WTC11 (cell line): ENCODE measurements at regions not wholly inside any gene's neighbourhood (a gene's known extent, or its start where the extent isn't known, plus 50 kb on each side); places are given as distances from the start of the nearest gene placed in this dataset.

Experiments
- ATAC-seq: fragments of 200-7000 bp; cut with Tn5 transposase; 2 replicates; pipeline ENCODE4 v1.10.0; 2021; ENCODE audit warnings: mild to moderate bottlenecking, moderate library complexity
- CTCF ChIA-PET: fragments of 300-600 bp; sonication (Branson Sonifier 250); formaldehyde crosslinking; loops from one replicate; lab custom pipeline; 2021; ENCODE audit warnings: antibody characterized with exemption; lab: Charles Lee
- POLR2A ChIA-PET: fragments of 350-600 bp; sonication (Branson Sonifier 250); formaldehyde crosslinking; loops from one replicate; lab custom pipeline; 2021; ENCODE audit warnings: antibody characterized with exemption; lab: Charles Lee
- DNase-seq: peaks from one replicate; pipeline ENCODE4 v3.0.0; 2021; ENCODE audit warnings: low spot score
- H3K27ac Mint-ChIP-seq: 2 replicates; pipeline ENCODE4 v1.8.0; 2021; ENCODE audit warnings: mixed read lengths
- H3K27me3 Mint-ChIP-seq: 2 replicates; pipeline ENCODE4 v1.8.0; 2021; ENCODE audit warnings: low read depth, mild to moderate bottlenecking, moderate library complexity, mixed read lengths
- H3K36me3 Mint-ChIP-seq: 2 replicates; pipeline ENCODE4 v1.8.0; 2021; ENCODE audit warnings: mixed read lengths
- H3K4me1 Mint-ChIP-seq: 2 replicates; pipeline ENCODE4 v1.8.0; 2022; ENCODE audit warnings: mixed read lengths
- H3K4me3 Mint-ChIP-seq: 2 replicates; pipeline ENCODE4 v1.8.0; 2021; ENCODE audit warnings: mild to moderate bottlenecking, moderate library complexity, mixed read lengths
- H3K9me3 Mint-ChIP-seq: 2 replicates; pipeline ENCODE4 v1.8.0; 2021; ENCODE audit warnings: mixed read lengths
- ATF3 ChIP-seq: sonication (generic); formaldehyde crosslinking; conservative IDR thresholded peaks from 2 replicates; pipeline ENCODE4 v1.8.1; 2022; ENCODE audit warnings: mild to moderate bottlenecking, missing genetic modification reagents
- E2F4 ChIP-seq: sonication (generic); formaldehyde crosslinking; IDR thresholded peaks from 2 replicates; pipeline ENCODE4 v1.8.1; 2022; ENCODE audit warnings: low read depth, mild to moderate bottlenecking, moderate library complexity, missing genetic modification reagents, borderline replicate concordance
- ETV6 ChIP-seq: sonication (generic); formaldehyde crosslinking; IDR thresholded peaks from 2 replicates; pipeline ENCODE4 v1.8.1; 2022; ENCODE audit warnings: mild to moderate bottlenecking, missing genetic modification reagents
- FOXJ3 ChIP-seq: sonication (generic); formaldehyde crosslinking; IDR thresholded peaks from 2 replicates; pipeline ENCODE4 v1.9.0; 2021; ENCODE audit warnings: missing genetic modification reagents, mild to moderate bottlenecking, borderline replicate concordance
- GABPB1 ChIP-seq: sonication (generic); formaldehyde crosslinking; IDR thresholded peaks from 2 replicates; pipeline ENCODE4 v1.8.1; 2023; ENCODE audit warnings: mild to moderate bottlenecking, missing genetic modification reagents
- GRHL2 ChIP-seq: fragments of 250-450 bp; sonication (Bioruptor Pico); IDR thresholded peaks from 2 replicates; pipeline ENCODE4 v1.8.0; 2022; ENCODE audit warnings: mild to moderate bottlenecking, moderate library complexity; ENCODE audit not compliant: insufficient replicate concordance, severe bottlenecking
- IRF1 ChIP-seq: sonication (generic); formaldehyde crosslinking; IDR thresholded peaks from 2 replicates; pipeline ENCODE4 v1.8.0; 2023; ENCODE audit warnings: missing genetic modification reagents
- MYBL2 ChIP-seq: sonication (generic); formaldehyde crosslinking; IDR thresholded peaks from 2 replicates; pipeline ENCODE4 v1.8.1; 2023; ENCODE audit warnings: mild to moderate bottlenecking, moderate library complexity, missing genetic modification reagents
- NFYB ChIP-seq: sonication (generic); formaldehyde crosslinking; conservative IDR thresholded peaks from 2 replicates; pipeline ENCODE4 v1.8.0; 2022; ENCODE audit warnings: low read depth, missing genetic modification reagents
- NR2C2 ChIP-seq: sonication (generic); formaldehyde crosslinking; IDR thresholded peaks from 2 replicates; pipeline ENCODE4 v1.8.0; 2022; ENCODE audit warnings: mild to moderate bottlenecking, missing genetic modification reagents
- NR3C1 ChIP-seq: sonication (generic); formaldehyde crosslinking; conservative IDR thresholded peaks from 2 replicates; pipeline ENCODE4 v1.8.1; 2023; ENCODE audit warnings: low read depth, mild to moderate bottlenecking, missing genetic modification reagents
- TEAD1 ChIP-seq: sonication (generic); formaldehyde crosslinking; IDR thresholded peaks from 2 replicates; pipeline ENCODE4 v1.8.0; 2022; ENCODE audit warnings: mild to moderate bottlenecking, missing genetic modification reagents
- ZNF121 ChIP-seq: sonication (generic); formaldehyde crosslinking; IDR thresholded peaks from 2 replicates; pipeline ENCODE4 v1.8.0; 2023; ENCODE audit warnings: missing genetic modification reagents
- ZNF671 ChIP-seq: fragments of 250-450 bp; sonication (Bioruptor Pico); IDR thresholded peaks from 2 replicates; pipeline ENCODE4 v1.8.0; 2021; ENCODE audit warnings: mild to moderate bottlenecking
- TF ChIP-seq, protein P1 (sequence below): sonication (generic); formaldehyde crosslinking; IDR thresholded peaks from 2 replicates; pipeline ENCODE4 v1.8.1; 2022; ENCODE audit warnings: missing genetic modification reagents, borderline replicate concordance
- TF ChIP-seq, protein P2 (sequence below): sonication (generic); formaldehyde crosslinking; IDR thresholded peaks from 2 replicates; pipeline ENCODE4 v1.8.0; 2022; ENCODE audit warnings: mild to moderate bottlenecking, missing genetic modification reagents
- TF ChIP-seq, protein P3 (sequence below): sonication (generic); formaldehyde crosslinking; IDR thresholded peaks from 2 replicates; pipeline ENCODE4 v1.8.1; 2023; ENCODE audit warnings: mild to moderate bottlenecking, moderate library complexity, missing genetic modification reagents
- TF ChIP-seq, protein P4 (sequence below): sonication (generic); formaldehyde crosslinking; IDR thresholded peaks from 2 replicates; pipeline ENCODE4 v1.8.1; 2022; ENCODE audit warnings: mild to moderate bottlenecking, missing genetic modification reagents, moderate library complexity, borderline replicate concordance

DNA sequence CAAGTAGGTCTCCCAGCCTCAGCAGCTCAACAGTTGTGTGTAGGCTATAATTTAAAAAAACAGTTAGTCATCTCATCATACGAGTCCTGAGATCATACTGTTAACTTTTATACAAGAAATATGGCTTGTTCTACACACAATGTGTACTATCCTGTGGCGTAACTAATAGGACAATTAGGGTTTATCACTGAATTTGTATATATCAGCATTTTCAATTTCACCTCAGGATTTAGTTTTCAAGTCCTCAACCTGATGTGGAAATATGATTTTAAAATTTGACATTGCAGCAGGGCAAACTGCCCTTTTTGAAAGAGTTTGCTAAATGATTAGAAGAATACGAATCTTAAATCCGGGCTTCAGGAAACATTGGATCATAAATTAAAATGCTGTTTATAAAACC lies 237.2 kb upstream of the CTBP2 start (continued):
- TF ChIP-seq, protein P1, sequence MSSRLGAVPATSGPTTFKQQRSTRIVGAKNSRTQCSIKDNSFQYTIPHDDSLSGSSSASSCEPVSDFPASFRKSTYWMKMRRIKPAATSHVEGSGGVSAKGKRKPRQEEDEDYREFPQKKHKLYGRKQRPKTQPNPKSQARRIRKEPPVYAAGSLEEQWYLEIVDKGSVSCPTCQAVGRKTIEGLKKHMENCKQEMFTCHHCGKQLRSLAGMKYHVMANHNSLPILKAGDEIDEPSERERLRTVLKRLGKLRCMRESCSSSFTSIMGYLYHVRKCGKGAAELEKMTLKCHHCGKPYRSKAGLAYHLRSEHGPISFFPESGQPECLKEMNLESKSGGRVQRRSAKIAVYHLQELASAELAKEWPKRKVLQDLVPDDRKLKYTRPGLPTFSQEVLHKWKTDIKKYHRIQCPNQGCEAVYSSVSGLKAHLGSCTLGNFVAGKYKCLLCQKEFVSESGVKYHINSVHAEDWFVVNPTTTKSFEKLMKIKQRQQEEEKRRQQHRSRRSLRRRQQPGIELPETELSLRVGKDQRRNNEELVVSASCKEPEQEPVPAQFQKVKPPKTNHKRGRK, result no peak
- TF ChIP-seq NR3C1 (no peak), GABPB1 (no peak), IRF1 (CRISPR knock-in tag) (no peak), ZNF671 (CRISPR knock-in tag) (no peak), NFYB (CRISPR knock-in tag) (no peak), NR2C2 (CRISPR knock-in tag) (no peak)
- TF ChIP-seq, protein P2, sequence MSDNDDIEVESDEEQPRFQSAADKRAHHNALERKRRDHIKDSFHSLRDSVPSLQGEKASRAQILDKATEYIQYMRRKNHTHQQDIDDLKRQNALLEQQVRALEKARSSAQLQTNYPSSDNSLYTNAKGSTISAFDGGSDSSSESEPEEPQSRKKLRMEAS, result no peak
- TF ChIP-seq, all 79 proteins: peak for 0

- ChIA-PET CTCF (interaction anchor here (1.4 kb wide), 1 partner anchor 26 kb away, joined by 4 read pairs; no protein-coding TSS in a partner anchor), POLR2A (no interaction called here)
- no peak for ATAC-seq
- Mint-ChIP-seq H3K4me1 (peaks cover 4% of the 10 kb centered on the region), H3K9me3 (peaks cover 13% of the 10 kb centered on the region), H3K27me3 (no peaks in the 10 kb centered on the region), H3K36me3 (no peaks in the 10 kb centered on the region), H3K27ac (no peak overlapping the region), H3K4me3 (no peak overlapping the region)
- no peak for DNase-seq
- no peak for TF ChIP-seq ATF3
- TF ChIP-seq, protein P3, sequence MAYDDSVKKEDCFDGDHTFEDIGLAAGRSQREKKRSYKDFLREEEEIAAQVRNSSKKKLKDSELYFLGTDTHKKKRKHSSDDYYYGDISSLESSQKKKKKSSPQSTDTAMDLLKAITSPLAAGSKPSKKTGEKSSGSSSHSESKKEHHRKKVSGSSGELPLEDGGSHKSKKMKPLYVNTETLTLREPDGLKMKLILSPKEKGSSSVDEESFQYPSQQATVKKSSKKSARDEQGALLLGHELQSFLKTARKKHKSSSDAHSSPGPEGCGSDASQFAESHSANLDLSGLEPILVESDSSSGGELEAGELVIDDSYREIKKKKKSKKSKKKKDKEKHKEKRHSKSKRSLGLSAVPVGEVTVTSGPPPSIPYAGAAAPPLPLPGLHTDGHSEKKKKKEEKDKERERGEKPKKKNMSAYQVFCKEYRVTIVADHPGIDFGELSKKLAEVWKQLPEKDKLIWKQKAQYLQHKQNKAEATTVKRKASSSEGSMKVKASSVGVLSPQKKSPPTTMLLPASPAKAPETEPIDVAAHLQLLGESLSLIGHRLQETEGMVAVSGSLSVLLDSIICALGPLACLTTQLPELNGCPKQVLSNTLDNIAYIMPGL (CRISPR knock-in tag), result no peak
- TF ChIP-seq NR2C2 (CRISPR knock-in tag), result no peak
- TF ChIP-seq, protein P4, sequence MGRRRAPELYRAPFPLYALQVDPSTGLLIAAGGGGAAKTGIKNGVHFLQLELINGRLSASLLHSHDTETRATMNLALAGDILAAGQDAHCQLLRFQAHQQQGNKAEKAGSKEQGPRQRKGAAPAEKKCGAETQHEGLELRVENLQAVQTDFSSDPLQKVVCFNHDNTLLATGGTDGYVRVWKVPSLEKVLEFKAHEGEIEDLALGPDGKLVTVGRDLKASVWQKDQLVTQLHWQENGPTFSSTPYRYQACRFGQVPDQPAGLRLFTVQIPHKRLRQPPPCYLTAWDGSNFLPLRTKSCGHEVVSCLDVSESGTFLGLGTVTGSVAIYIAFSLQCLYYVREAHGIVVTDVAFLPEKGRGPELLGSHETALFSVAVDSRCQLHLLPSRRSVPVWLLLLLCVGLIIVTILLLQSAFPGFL (CRISPR knock-in tag), result no peak
- no peak for TF ChIP-seq TEAD1 (CRISPR knock-in tag)
- TF ChIP-seq, protein P2, result no peak
- TF ChIP-seq E2F4 (CRISPR knock-in tag), result no peak
- no peak for TF ChIP-seq FOXJ3 (CRISPR knock-in tag)
- no peak for TF ChIP-seq GRHL2
- no peak for TF ChIP-seq ZNF121
- TF ChIP-seq ETV6 (CRISPR knock-in tag), result no peak
- no peak for TF ChIP-seq ZNF671 (CRISPR knock-in tag)
- no peak for TF ChIP-seq MYBL2 (CRISPR knock-in tag)
These were observed 236.3 kb upstream of the CTBP2 start for GRCh38 chr10:125396676-125397075.
